Embryonic facial prominence (tissue), 1 donor: ENCODE measurements at regions not wholly inside any gene's neighbourhood (a gene's known extent, or its start where the extent isn't known, plus 50 kb on each side); places are given as distances from the start of the nearest gene placed in this dataset.

ENCODE experiments used
- DNase-seq: peaks from one replicate; pipeline ENCODE4 v3.0.0-alpha.2; 2016; ENCODE audit errors: extremely low spot score

DNA sequence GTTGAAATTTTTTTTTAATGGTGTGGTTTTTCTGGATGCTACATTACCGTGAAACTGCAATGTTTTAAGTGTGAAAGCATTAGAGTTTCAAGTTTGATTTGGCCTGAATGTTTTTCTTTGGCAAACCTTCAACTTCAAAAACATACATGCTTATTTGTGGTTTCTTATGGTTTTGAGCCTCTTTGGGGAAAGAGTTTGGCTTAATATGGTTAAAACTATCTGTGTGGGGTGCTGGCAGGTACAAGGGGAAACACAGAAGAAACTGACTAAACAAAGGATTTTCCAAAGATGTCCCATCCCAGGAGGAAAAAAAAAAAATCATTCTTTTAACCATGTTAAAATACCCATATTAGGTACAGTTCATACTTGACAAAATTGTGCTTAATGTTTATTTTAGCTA is 121.1 kb downstream of the HGF start:
- DNase-seq: no peak

DNA sequence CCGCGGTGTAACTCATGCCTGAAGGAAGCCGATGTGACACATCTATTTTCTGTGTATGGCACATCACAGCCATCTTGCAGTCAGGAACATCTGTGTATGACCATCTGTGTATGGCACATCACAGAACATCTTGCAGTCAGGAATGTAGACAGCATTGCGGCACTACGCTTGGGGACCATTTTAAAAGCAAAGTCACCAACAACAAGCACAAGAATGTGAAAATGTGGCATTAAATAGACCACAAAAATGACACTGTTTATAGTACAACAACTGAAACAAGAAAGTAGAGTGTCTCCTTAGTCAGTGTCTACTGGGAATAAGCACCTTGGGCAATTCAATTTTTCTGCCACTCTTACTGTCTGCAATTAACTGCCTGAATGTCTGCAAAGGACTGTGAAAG is 124.4 kb downstream of the HGF start:
- no peak for DNase-seq

DNA sequence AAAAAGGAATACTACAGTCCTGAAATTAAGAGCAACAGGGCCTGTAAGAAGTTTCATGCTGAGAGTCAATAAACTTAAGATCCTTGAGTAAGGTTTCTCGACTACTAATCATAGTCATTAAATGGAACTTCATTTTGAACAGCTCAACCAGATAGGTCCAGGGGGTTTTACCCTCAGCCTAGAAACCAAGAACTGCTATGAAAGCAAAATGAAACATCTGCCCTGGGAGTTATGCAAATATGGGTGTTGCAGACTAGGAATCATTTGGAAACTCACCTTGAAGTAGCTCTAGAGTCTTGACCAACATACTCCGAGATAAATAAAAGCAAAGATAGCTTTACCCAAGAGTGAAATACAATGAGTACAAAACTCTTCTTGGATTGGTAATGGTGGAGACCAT is 128.0 kb downstream of the HGF start:
- DNase-seq: no peak

DNA sequence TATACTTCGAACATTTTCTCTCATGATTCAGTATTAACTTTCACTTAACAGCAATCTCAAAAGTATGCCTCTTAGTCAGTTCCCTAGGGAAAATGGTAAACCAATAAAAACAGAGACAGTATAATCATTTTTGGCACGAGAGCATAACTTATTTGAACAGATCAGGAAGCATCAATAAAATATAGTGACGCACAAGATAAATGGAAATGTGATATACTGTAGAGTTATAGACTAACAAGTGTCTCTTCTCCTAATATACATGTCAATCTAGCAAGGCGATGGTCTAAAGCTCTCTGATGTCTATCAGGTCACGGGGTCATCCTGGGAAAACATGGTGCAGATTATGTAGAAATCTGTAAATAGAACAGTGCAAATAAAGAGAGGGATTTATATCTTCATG is 131.6 kb downstream of the HGF start:
- no peak for DNase-seq

DNA sequence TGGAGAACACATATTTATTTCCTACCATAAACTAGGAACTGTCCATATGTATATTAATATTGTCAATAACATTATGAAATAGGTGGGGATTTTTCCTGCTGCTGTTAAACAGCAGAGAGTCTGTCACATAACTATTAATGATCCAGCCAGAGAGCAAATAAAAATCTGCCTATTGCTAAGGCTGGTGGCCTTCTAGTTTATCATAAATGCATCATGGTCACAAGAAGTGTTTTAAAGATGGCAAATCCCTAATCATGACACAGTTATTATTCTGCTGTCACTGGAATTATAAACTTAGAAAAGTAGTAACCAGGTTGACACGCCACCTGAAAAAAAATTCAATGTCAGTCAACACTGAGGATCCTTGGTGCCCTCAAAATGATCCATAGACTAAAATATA is 132.3 kb downstream of the HGF start:
- DNase-seq: no peak

DNA sequence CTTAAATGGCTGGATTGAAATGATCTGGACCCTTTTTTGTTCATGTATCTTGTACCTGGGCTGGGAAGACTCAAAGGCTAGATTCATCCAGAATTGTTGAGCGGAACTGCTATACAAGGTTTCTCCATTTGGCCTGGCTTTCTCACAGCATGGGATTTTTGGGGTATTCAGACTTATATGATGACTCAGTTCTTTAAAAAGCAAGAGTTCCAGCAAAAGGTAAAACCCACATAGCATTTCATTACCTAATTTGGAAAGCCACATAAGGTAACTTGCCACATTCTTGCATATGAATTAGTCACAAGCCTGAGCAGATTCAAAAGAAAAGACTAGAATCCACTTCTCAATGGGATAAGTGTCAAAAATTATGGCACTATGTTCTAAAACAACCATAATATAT is 137.4 kb downstream of the HGF start:
- no peak for DNase-seq

DNA sequence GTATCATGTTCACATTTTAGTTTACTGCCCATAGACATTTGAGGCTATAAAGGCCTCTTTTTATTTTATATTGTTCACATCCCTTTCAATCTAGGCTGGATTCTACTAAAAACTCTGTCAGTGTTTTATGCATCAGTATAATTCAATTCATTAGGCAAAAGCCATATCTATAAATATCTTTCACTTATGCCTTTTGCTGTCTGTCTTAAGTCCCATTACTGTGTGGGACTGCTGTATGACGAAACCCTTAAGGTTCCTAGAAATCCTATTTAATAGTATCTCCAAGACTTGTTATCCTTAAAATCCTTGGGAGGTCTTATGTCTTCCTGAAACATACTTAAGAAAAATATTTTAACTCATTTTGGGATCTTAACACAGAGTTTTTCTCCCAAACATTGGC is 139.2 kb downstream of the HGF start:
- DNase-seq: no peak

DNA sequence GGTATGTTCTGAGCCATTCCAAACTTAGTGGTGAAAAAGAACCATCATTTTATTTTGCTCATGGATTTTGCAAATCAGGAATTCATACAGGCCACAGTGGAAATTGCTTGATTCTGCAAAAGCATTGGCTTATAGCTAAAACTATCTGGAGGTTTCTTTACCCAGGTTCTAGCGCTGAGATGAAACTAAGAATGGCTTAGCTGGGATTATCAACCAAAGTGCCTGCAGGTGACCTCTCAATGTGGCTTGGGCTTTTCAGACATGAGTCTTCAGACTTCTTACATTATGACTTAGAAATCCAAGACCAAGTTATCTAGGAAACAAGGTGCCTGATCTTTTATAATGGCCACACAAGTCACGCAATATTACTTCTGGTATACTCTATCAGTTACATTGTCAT is 140.1 kb downstream of the HGF start:
- DNase-seq: no peak

DNA sequence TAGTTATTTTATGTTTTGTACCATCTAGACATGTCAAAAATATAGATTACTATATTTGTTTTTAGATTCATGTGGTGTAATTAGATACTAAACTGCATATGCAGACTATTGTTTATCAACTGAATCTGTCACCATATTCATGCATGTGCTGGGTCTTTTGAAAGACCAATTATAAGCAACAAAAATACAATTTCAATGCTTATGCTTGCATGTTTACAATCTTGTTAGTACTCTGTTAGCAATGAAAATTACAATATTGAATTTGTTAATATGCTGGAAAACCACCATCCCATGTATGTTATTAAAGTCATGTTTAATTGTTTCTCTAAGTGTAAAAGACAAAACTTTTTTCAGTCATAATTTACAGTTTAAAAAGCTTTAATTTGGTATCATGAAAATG is 140.9 kb downstream of the HGF start:
- no peak for DNase-seq

DNA sequence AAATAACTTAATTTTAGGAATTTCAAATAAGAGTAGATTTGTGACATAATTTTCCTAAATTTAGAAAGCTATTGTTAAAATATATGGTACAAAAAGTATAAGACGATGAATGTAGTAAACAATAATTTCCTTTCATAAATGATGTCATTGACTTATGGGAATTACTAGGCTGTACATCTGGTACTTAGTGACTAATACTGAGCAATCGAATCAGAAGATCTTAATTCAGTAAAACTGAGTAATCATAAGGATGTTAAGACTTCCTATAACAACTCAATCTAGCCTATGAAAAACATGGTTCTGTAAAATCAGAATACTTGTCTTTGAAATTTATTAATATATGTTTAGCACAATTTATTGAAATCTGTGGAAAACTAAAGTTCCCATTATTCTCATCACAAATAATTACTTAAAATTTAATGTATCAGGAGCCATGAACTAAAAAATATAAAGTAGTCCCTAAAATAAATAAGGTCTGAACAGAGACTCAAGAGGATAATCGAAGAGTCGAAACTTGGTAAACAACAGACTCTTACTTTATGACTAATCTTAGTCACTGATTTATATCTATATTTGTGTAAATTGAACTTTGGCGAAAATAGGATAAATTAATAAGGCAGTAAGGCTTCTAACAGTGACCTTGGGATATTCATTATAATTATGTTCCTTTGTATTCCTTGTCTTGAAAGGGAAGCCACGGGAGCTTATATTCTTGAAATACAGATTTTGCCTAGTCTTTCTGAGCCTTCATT is 142.1 kb downstream of the HGF start:
- DNase-seq: no peak

DNA sequence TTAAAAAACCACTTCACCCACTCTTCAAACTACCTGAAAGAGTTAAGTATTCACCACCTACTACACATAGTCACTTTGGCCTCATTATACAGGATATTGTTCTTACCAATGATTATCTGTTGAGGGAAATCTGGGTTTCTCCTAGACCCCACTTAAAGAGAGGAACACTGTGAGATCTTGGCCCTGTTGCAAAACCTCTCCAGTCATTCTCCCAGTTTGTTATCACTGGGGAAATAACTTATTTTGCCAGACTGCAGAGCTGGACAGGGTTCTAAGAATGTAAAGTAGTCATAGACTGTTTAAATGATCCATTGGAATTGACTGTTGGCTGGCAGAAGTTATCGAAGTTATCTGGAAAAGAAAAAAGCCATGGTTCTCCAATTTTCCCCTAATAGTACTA is 143.8 kb downstream of the HGF start:
- no peak for DNase-seq

DNA sequence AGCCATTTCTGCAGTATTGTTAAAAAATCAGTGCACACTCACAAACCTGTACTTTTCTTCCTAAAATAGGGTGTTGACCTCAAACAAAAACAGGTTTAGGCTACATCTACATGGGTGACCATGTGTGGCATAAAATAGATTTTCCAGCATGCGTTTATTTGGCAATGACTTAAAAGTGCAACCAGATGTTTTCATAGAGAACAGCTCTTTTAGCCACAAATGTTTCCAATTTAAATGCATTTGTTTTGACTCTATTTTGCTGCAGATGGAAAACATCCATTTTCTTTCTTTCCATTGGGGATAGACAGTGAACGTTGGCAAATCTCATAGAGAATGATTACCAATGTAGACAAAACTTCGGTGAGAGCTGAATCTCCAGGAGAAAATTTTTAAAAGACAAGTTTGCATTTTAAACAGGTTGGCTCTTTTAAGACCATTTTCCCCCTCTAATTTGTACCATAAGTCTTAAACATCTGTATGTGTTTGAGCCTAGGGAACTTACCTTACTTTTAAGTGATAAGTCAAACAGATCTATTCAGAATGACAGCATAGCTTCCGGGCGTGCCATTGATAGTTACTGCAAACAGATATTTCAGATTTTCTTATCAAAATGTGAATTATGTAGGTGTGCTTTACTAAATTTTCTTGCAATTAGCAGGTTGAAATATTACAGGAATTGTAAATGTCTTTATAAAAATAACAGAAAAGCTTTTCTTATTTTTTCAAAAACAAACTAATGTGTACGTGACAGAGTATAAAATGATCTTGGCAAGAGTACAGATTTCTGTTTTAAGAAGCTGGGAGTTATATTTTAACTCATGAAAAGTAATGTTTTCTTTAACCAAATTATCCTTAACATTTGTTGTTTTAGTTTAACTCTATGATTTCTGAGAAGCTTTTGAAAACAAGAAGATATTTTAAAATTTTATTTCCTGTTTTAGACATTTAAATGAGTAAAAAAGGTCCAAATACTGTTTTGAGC is 144.9 kb downstream of the HGF start:
- peak; percentile 24 for DNase-seq

DNA sequence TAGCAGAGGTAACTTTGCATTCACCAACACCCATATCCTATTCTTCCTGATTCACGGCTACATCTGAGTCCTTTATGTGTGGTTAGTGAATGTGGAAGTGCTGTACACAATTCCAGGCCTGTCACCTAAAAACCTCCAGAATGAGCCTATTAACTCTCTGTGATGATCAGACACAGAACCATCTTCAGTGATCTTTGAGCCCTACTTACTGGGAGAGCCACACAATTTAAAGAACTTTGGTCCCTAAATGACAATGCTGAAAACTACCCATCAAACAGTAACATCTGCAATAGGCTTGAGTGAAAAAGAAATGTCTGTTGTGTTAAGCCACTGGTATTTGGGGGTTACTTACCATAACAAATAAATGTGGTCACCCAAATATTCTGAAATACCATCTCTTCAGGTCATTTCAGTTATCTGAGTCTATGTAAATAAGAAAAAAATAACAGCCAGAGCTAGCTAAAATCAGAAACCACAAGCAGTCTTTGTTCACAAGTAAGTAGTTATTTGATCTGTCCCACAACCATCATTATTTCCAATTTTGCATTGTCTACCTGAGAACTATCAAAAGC is 145.7 kb downstream of the HGF start:
- DNase-seq: no peak

DNA sequence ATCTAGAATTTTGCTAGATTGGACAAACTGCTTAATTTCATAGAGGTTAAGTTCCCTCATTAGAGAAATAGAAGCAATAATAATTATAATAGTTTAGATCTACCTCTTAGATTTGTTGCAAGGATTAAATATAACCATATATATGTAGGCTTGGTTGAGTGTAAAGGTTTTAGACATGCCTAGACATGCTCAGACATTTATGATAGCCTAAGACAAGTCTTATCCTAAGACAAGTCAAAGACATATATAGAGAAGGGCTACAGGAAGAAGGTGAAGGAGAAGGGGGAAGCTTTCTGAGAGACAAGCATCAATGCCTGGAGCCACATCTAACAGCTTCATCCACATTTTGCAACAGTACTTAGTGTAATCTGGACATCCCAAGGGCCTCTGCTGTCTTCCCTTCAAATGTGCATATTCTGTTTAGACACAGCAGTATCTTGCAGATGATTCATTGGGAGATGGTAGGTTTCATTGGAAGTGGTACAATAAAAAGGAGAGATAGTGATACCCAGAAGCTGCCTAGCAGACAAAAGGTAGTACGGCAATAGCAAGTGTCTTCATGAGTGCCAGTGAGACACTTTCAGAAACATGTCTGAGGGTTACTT is 146.5 kb downstream of the HGF start:
- DNase-seq: no peak

DNA sequence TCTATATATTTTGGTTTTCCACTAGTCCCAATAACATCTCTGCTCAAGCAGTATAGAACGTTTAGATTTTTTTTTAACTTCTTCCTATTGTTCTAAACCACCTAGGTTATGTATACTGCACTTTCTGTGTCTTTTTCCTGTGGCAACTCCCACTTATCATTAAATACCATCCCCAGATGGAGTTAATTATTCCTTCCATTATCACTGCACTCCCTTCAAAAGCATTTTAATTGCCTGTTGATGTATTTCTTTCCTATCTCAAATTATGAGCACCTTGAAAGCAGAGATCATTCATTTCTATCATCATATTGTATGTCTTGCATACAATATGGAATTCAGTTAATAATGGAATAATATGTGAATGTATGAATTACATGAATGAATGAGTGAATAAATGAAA is 148.0 kb downstream of the HGF start:
- no peak for DNase-seq

DNA sequence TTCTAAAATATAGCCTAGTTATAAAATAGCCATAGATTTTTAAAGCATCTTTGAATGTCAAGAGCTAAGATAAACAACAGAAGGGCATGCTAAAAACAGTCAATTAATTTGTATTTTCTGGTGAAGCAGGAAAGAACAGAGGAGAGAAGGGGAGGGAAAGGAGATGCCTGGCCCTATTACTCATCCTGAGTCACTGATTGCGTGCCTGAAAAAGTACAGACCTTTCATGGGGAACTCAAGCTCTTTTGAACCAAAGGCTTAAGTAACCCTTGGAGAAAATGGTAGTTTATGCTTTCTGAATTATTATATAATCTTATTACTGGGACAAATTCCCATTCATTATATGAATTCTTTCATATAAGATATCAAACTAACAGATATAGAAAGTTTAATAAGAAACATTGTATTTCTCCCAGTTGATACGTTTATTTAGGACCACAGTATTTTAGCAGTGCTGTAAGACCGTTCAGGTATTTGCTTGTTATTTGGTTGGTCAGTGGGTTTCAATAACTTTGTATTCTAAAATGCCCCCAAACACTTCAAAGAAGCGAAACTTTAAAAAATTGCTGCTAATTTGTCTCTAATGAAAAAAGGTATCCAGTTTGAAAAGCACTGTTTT is 151.3 kb downstream of the HGF start:
- DNase-seq: no peak

DNA sequence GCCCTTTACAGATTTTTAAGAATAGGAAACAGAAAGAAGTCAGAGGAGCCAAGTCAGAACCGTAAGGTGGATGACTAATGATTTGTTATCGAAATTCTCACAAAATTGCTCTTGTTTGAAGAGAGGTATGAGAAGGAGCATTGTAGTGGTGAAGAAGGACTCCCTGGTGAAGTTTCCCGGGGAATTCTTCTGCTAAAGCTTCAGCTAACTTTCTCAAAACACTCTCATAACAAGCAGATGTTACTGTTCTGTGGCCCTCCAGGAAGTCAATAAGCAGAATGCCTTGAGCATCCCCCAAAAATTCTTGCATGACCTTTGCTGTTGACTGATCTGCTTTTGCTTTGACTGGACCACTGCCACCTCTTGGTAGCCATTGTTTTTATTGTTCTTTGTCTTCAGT is 152.9 kb downstream of the HGF start:
- no peak for DNase-seq

DNA sequence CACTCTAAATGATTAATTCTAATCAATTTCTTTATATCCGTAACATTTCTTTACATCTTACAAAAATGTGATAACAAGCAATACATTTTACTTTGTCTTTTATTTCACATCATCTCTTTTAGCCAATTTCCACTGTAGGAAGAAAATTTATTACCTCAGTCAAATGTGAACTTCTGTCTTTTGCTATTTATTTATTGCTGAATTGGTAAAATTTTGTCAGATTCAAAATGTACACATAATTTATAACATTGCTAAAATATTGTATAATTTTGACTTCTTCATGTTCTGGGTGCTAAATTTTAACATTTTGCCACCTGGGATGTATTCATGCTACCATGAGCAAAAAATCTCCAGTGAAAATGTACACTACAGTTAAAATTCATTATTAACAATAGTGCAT is 158.0 kb downstream of the HGF start:
- DNase-seq: no peak

DNA sequence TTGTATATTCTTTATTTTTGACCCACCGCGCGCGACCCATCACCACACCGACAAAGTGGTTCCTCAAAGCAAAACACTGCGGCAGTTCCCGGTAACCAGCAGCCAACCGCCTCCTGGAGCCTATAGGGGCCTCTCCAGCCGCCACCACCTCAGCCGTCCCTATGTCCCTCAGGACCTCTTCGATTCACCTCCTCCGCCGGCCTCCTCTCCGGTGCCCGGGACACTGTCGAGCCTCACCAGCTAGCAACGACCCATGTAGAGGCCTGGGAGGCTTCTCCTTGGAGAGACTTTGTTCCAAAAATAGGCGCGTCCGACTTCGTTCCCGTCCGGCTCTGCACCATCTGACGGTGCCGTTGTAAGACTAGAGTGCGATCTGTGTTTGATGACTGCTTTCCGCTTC is 158.8 kb downstream of the HGF start:
- DNase-seq: no peak

DNA sequence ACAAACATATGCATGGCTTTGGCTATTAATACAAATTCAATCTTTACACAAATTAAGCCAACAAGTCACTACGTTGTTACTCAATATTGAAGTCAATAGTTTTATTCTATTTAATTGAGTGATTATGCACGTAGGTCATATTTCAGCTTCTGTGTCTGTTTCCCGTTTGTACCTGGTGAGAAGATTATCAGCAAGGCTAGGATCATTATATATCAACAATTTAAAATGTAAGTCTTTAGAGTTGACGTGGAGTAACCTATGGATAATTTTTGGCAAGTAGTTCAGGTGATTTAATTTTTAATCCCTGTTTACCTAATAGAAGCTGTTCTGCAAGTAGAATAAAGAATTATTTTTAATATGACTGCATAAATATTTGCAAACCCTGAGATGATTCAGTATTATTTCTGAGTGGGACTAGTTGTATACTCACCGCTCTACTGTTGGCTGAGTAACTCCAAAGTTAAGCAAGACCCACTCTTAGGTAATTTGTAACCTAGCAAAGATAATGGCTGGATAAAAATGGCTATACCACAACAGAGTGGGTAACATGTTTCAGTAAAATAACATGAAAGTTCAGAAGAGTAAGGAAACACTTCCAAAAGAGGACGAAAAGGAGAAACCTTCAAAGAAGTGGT is 161.0 kb downstream of the HGF start:
- DNase-seq: no peak

DNA sequence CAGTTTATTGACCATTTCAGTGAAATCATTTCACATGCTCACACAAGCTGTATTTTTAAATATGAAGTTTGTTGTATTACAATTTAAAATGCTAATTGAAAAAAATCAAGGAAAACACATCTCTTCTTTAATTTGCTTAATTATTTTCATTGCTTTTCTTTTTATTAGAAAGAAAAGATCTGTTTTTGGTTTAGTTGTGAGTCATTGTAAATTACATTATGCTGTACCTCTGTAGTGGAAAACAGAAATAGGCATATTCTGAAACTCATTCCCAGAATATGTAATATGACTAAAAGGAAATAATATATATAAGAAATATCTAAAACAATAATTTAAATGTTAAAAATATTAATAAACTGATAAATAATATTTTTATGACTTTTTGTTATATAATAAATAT is 161.9 kb downstream of the HGF start:
- no peak for DNase-seq
